ENCODE measurements at regions not wholly inside any gene's neighbourhood (a gene's known extent, or its start where the extent isn't known, plus 50 kb on each side); places are given as distances from the start of the nearest gene placed in this dataset.
"Not testable (repeated sequence)": the region's sequence is repeated elsewhere in the genome, so short reads cannot be mapped to it uniquely, and the experiment has no call there.

- no peak for DNase-seq (ENCODE audit: low spot score)
Observed at GRCh38 chr22:19599626-19600243, 75.5 kb upstream of the CLDN5 start.

- not testable (repeated sequence) for DNase-seq (ENCODE audit: low spot score)
Observed at GRCh38 chr22:19603346-19603745, 79.1 kb upstream of the CLDN5 start.

GRCh38 chr22:19603767-19604166 lies 79.6 kb upstream of the CLDN5 start:
- DNase-seq (ENCODE audit: low spot score): no peak

GRCh38 chr22:19604711-19605268 lies 80.6 kb upstream of the CLDN5 start:
- no peak for DNase-seq (ENCODE audit: low spot score)

GRCh38 chr22:19605508-19606331 lies 81.5 kb upstream of the CLDN5 start:
- DNase-seq (ENCODE audit: low spot score): no peak

- no peak for DNase-seq (ENCODE audit: low spot score)
Observed at GRCh38 chr22:19606332-19607191, 82.4 kb upstream of the CLDN5 start.

- DNase-seq (ENCODE audit: low spot score): no peak
Observed at GRCh38 chr22:19607192-19608002, 83.2 kb upstream of the CLDN5 start.

GRCh38 chr22:19608003-19608690 lies 83.9 kb upstream of the CLDN5 start:
- DNase-seq (ENCODE audit: low spot score): no peak

- not testable (repeated sequence) for DNase-seq (ENCODE audit: low spot score)
Observed at GRCh38 chr22:19609753-19610152, 85.5 kb upstream of the CLDN5 start.

- peak; percentile 19 for DNase-seq (ENCODE audit: low spot score)
Observed at GRCh38 chr22:19610518-19611253, 86.5 kb upstream of the CLDN5 start.

GRCh38 chr22:19611590-19611989 lies 87.4 kb upstream of the CLDN5 start:
- no peak for DNase-seq (ENCODE audit: low spot score)

- no peak for DNase-seq (ENCODE audit: low spot score)
Observed at GRCh38 chr22:19612866-19613572, 88.8 kb upstream of the CLDN5 start.

- DNase-seq (ENCODE audit: low spot score): no peak
Observed at GRCh38 chr22:19614536-19614863, 90.3 kb upstream of the CLDN5 start.

- DNase-seq (ENCODE audit: low spot score): no peak
Observed at GRCh38 chr22:19615001-19615461, 90.8 kb upstream of the CLDN5 start.

GRCh38 chr22:19615867-19616581 lies 91.8 kb upstream of the CLDN5 start:
- DNase-seq (ENCODE audit: low spot score): no peak

GRCh38 chr22:19619144-19620009 lies 94.9 kb upstream of the SEPTIN5 start:
- no peak for DNase-seq (ENCODE audit: low spot score)

- DNase-seq (ENCODE audit: low spot score): no peak
Observed at GRCh38 chr22:19620742-19621371, 93.4 kb upstream of the SEPTIN5 start.
